Neural progenitor cell (in vitro differentiated cells): ENCODE measurements at regions not wholly inside any gene's neighbourhood (a gene's known extent, or its start where the extent isn't known, plus 50 kb on each side); places are given as distances from the start of the nearest gene placed in this dataset.

Experiments used
- CTCF ChIP-seq: fragments of 200-600 bp; sonication (generic); IDR thresholded peaks from 2 replicates; pipeline ENCODE4 v1.5.1; 2017; ENCODE audit warnings: antibody characterized with exemption, mild to moderate bottlenecking
- EZH2 ChIP-seq: fragments of 200-600 bp; sonication (generic); IDR thresholded peaks from 2 replicates; pipeline ENCODE4 v1.6.1; 2017; ENCODE audit warnings: antibody characterized with exemption, mild to moderate bottlenecking, moderate library complexity
- EZH2phosphoT487 ChIP-seq: fragments of 200-600 bp; sonication (generic); IDR thresholded peaks from 2 replicates; pipeline ENCODE4 v1.6.1; 2017; ENCODE audit warnings: antibody characterized with exemption

- TF ChIP-seq CTCF (no peak), EZH2phosphoT487 (no peak), EZH2 (no peak)
Measured at GRCh38 chr6:119482850-119483285, 133.3 kb upstream of the MAN1A1 start.
